ENCODE measurements at regions not wholly inside any gene's neighbourhood (a gene's known extent, or its start where the extent isn't known, plus 50 kb on each side); places are given as distances from the start of the nearest gene placed in this dataset.

- TF ChIP-seq ZNF142 (CRISPR knock-in tag; IDR thresholded peaks at IDR 0.05): 0 out of 2 replicates have a peak, but pooled peaks have one; percentile 28
- TF ChIP-seq MXI1 (IDR thresholded peaks at IDR 0.05; ENCODE audit: borderline replicate concordance, low read depth, low read length): peak; percentile 25; the same call in 1 of the 3 replicates
- no peak for TF ChIP-seq TMF1 (CRISPR knock-in tag; IDR thresholded peaks at IDR 0.05; ENCODE audit: low read depth)
- TF ChIP-seq SRF (IDR thresholded peaks at IDR 0.05; ENCODE audit: low read depth, low read length): peak; percentile 83
- peak; percentile 62 for TF ChIP-seq THAP11 (CRISPR knock-in tag; IDR thresholded peaks at IDR 0.05)
- TF ChIP-seq MTERF4 (CRISPR knock-in tag; IDR thresholded peaks at IDR 0.05): no peak
- peak; percentile 85; the same call in 1 of the 2 replicates for TF ChIP-seq ZGPAT (CRISPR knock-in tag; IDR thresholded peaks at IDR 0.05)
- no peak for TF ChIP-seq NFYB (CRISPR knock-in tag; IDR thresholded peaks at IDR 0.05)
- TF ChIP-seq PHF5A (CRISPR knock-in tag; IDR thresholded peaks at IDR 0.05; ENCODE audit: low read depth, unreplicated experiment): peak; percentile 39
- peak; percentile 89 for TF ChIP-seq PPARG (CRISPR knock-in tag; conservative IDR thresholded peaks at IDR 0.05)
- peak; percentile 44; the same call in 1 of the 2 replicates for TF ChIP-seq ZNF780A (CRISPR knock-in tag; IDR thresholded peaks at IDR 0.05)
- TF ChIP-seq JUND (CRISPR knock-in tag; IDR thresholded peaks at IDR 0.05): peak; percentile 58; the same call in 1 of the 2 replicates
- TF ChIP-seq ISL2 (CRISPR knock-in tag; IDR thresholded peaks at IDR 0.05): peak; percentile 90
- TF ChIP-seq ZNF782 (CRISPR knock-in tag; IDR thresholded peaks at IDR 0.05; ENCODE audit: borderline replicate concordance): no peak
- TF ChIP-seq AHR (CRISPR knock-in tag; IDR thresholded peaks at IDR 0.05): no peak
- peak; percentile 66; the same call in 1 of the 2 replicates for TF ChIP-seq ZNF788 (CRISPR knock-in tag; IDR thresholded peaks at IDR 0.05; ENCODE audit: borderline replicate concordance)
- peak; percentile 55; the same call in 1 of the 2 replicates for TF ChIP-seq KDM1A (CRISPR knock-in tag; IDR thresholded peaks at IDR 0.05)
- 0 out of 2 replicates have a peak, but pooled peaks have one; percentile 45 for TF ChIP-seq ATF6 (CRISPR knock-in tag; conservative IDR thresholded peaks at IDR 0.05)
These were observed 90.0 kb downstream of the GLUL start (continued) for GRCh38 chr1:182301467-182302198.
